ENCODE measurements at regions not wholly inside any gene's neighbourhood (a gene's known extent, or its start where the extent isn't known, plus 50 kb on each side); places are given as distances from the start of the nearest gene placed in this dataset.

GRCh38 chr2:64837925-64838641 is 151.1 kb upstream of the SLC1A4 start:
- Histone ChIP-seq H4K91ac (ENCODE audit: low read depth, low read length, poor library complexity) (no peak overlapping the region), H2BK120ac (ENCODE audit: low read depth, low read length) (no peak overlapping the region), H3K4me3 (ENCODE audit: low read length in 2 of 2) (no peak overlapping the region), H3K27ac (replicated peaks; ENCODE audit: low read length) (no peak overlapping the region), H3K4me1 (ENCODE audit: control insufficient read depth in 2 of 2, insufficient read depth in 1 of 2, low read depth in 1 of 2, low read length in 2 of 2) (peaks cover 6 to 7% of the 10 kb centered on the region in 2 donors), H3K9ac (ENCODE audit: low read depth, low read length, poor library complexity) (no peak overlapping the region), H3K14ac (ENCODE audit: low read length) (no peak overlapping the region), H3K79me1 (ENCODE audit: low read depth, low read length) (no peaks in the 10 kb centered on the region), H2BK12ac (ENCODE audit: low read length) (no peak overlapping the region), H3K23ac (ENCODE audit: low read depth, low read length, poor library complexity) (no peak overlapping the region), H3K27me3 (ENCODE audit: control insufficient read depth in 3 of 3, insufficient read depth in 3 of 3, low read depth in 1 of 3, low read length in 3 of 3) (no peaks in the 10 kb centered on the region), H3K9me3 (replicated peaks in 1 of 2; ENCODE audit: control insufficient read depth in 2 of 2, insufficient read depth in 1 of 2, low read depth in 1 of 2, low read length in 2 of 2) (no peaks in the 10 kb centered on the region), H2AFZ (ENCODE audit: low read length) (no peak overlapping the region), H3K36me3 (replicated peaks in 1 of 2; ENCODE audit: control insufficient read depth in 2 of 2, insufficient read depth in 2 of 2, low read length in 2 of 2) (no peaks in the 10 kb centered on the region), H2BK15ac (ENCODE audit: low read length) (no peak overlapping the region), H2AK5ac (ENCODE audit: low read depth, low read length) (peak overlapping the region; percentile 50), H2BK5ac (ENCODE audit: low read length) (no peak overlapping the region), H3K18ac (ENCODE audit: low read length) (no peak overlapping the region), H3K4me2 (ENCODE audit: insufficient read depth, low read length, poor library complexity, severe bottlenecking) (no peak overlapping the region), H4K8ac (ENCODE audit: low read depth, low read length) (no peak overlapping the region), H3K4ac (ENCODE audit: low read length) (no peak overlapping the region)
- no peak for DNase-seq (ENCODE audit: low spot score)
- 100% methylated on average over 2 of the region's 8 CpGs; no CpG with 5 or more reads in 1 of the 2 donors for WGBS, 2 donors (ENCODE audit: extremely low coverage in 2 of 2, insufficient read length in 2 of 2, insufficient replicate concordance in 1 of 2)

- DNase-seq (ENCODE audit: low spot score): no peak
- no peak overlapping the region for H2BK120ac ChIP-seq (ENCODE audit: low read depth, low read length)
- H2BK12ac ChIP-seq (ENCODE audit: low read length): no peak overlapping the region
- WGBS, 2 donors (ENCODE audit: extremely low coverage in 2 of 2, insufficient read length in 2 of 2, insufficient replicate concordance in 1 of 2): no CpG with 5 or more reads among the region's 8 CpGs
- no peak overlapping the region for H3K9ac ChIP-seq (ENCODE audit: low read depth, low read length, poor library complexity)
- H3K18ac ChIP-seq (ENCODE audit: low read length): no peak overlapping the region
- no peaks in the 10 kb centered on the region for H3K27me3 ChIP-seq (ENCODE audit: control insufficient read depth in 3 of 3, insufficient read depth in 3 of 3, low read depth in 1 of 3, low read length in 3 of 3)
- H2BK15ac ChIP-seq (ENCODE audit: low read length): no peak overlapping the region
- no peak overlapping the region for H2AFZ ChIP-seq (ENCODE audit: low read length)
- H3K4me3 ChIP-seq (ENCODE audit: low read length in 2 of 2): no peak overlapping the region
- H4K8ac ChIP-seq (ENCODE audit: low read depth, low read length): no peak overlapping the region
- no peak overlapping the region for H3K4me2 ChIP-seq (ENCODE audit: insufficient read depth, low read length, poor library complexity, severe bottlenecking)
- no peak overlapping the region for H3K23ac ChIP-seq (ENCODE audit: low read depth, low read length, poor library complexity)
- H3K14ac ChIP-seq (ENCODE audit: low read length): no peak overlapping the region
- H3K4me1 ChIP-seq (ENCODE audit: control insufficient read depth in 2 of 2, insufficient read depth in 1 of 2, low read depth in 1 of 2, low read length in 2 of 2): peaks cover 6 to 7% of the 10 kb centered on the region in 2 donors
- no peak overlapping the region for H3K4ac ChIP-seq (ENCODE audit: low read length)
- no peak overlapping the region for H3K27ac ChIP-seq (replicated peaks; ENCODE audit: low read length)
- peak overlapping the region; percentile 50 for H2AK5ac ChIP-seq (ENCODE audit: low read depth, low read length)
- H4K91ac ChIP-seq (ENCODE audit: low read depth, low read length, poor library complexity): no peak overlapping the region
- H3K9me3 ChIP-seq (replicated peaks in 1 of 2; ENCODE audit: control insufficient read depth in 2 of 2, insufficient read depth in 1 of 2, low read depth in 1 of 2, low read length in 2 of 2): no peaks in the 10 kb centered on the region
- no peaks in the 10 kb centered on the region for H3K36me3 ChIP-seq (replicated peaks in 1 of 2; ENCODE audit: control insufficient read depth in 2 of 2, insufficient read depth in 2 of 2, low read length in 2 of 2)
- no peaks in the 10 kb centered on the region for H3K79me1 ChIP-seq (ENCODE audit: low read depth, low read length)
- no peak overlapping the region for H2BK5ac ChIP-seq (ENCODE audit: low read length)
Observed at GRCh38 chr2:64838817-64839216, 150.4 kb upstream of the SLC1A4 start.

GRCh38 chr2:64839844-64840243 is 149.4 kb upstream of the SLC1A4 start:
- H3K9ac ChIP-seq (ENCODE audit: low read depth, low read length, poor library complexity): no peak overlapping the region
- H3K36me3 ChIP-seq (replicated peaks in 1 of 2; ENCODE audit: control insufficient read depth in 2 of 2, insufficient read depth in 2 of 2, low read length in 2 of 2): no peaks in the 10 kb centered on the region
- no peak overlapping the region for H3K27ac ChIP-seq (replicated peaks; ENCODE audit: low read length)
- no peak overlapping the region for H2BK15ac ChIP-seq (ENCODE audit: low read length)
- no peaks in the 10 kb centered on the region for H3K9me3 ChIP-seq (replicated peaks in 1 of 2; ENCODE audit: control insufficient read depth in 2 of 2, insufficient read depth in 1 of 2, low read depth in 1 of 2, low read length in 2 of 2)
- no peak overlapping the region for H4K91ac ChIP-seq (ENCODE audit: low read depth, low read length, poor library complexity)
- peak overlapping the region; percentile 77 for H2AFZ ChIP-seq (ENCODE audit: low read length)
- no peak for DNase-seq (ENCODE audit: low spot score)
- H2BK5ac ChIP-seq (ENCODE audit: low read length): no peak overlapping the region
- no peak overlapping the region for H2AK5ac ChIP-seq (ENCODE audit: low read depth, low read length)
- no peak overlapping the region for H3K4me3 ChIP-seq (ENCODE audit: low read length in 2 of 2)
- no peak overlapping the region for H4K8ac ChIP-seq (ENCODE audit: low read depth, low read length)
- no peak overlapping the region for H3K14ac ChIP-seq (ENCODE audit: low read length)
- H3K23ac ChIP-seq (ENCODE audit: low read depth, low read length, poor library complexity): no peak overlapping the region
- H3K79me1 ChIP-seq (ENCODE audit: low read depth, low read length): no peaks in the 10 kb centered on the region
- H3K18ac ChIP-seq (ENCODE audit: low read length): no peak overlapping the region
- H3K4me1 ChIP-seq (ENCODE audit: control insufficient read depth in 2 of 2, insufficient read depth in 1 of 2, low read depth in 1 of 2, low read length in 2 of 2): peaks cover 2 to 7% of the 10 kb centered on the region in 2 donors
- WGBS, 2 donors (ENCODE audit: extremely low coverage in 2 of 2, insufficient read length in 2 of 2, insufficient replicate concordance in 1 of 2): no CpG with 5 or more reads among the region's 6 CpGs
- no peak overlapping the region for H2BK12ac ChIP-seq (ENCODE audit: low read length)
- no peak overlapping the region for H2BK120ac ChIP-seq (ENCODE audit: low read depth, low read length)
- no peaks in the 10 kb centered on the region for H3K27me3 ChIP-seq (ENCODE audit: control insufficient read depth in 3 of 3, insufficient read depth in 3 of 3, low read depth in 1 of 3, low read length in 3 of 3)
- H3K4ac ChIP-seq (ENCODE audit: low read length): no peak overlapping the region
- no peak overlapping the region for H3K4me2 ChIP-seq (ENCODE audit: insufficient read depth, low read length, poor library complexity, severe bottlenecking)

GRCh38 chr2:64840426-64840881 is 148.7 kb upstream of the SLC1A4 start:
- no CpG with 5 or more reads among the region's 4 CpGs for WGBS, 2 donors (ENCODE audit: extremely low coverage in 2 of 2, insufficient read length in 2 of 2, insufficient replicate concordance in 1 of 2)

More at GRCh38 chr2:64840426-64840881, 148.7 kb upstream of the SLC1A4 start:
- Histone ChIP-seq H2BK15ac (ENCODE audit: low read length) (no peak overlapping the region), H2BK5ac (ENCODE audit: low read length) (no peak overlapping the region), H3K4ac (ENCODE audit: low read length) (no peak overlapping the region), H2BK12ac (ENCODE audit: low read length) (no peak overlapping the region), H3K18ac (ENCODE audit: low read length) (no peak overlapping the region), H3K79me1 (ENCODE audit: low read depth, low read length) (no peaks in the 10 kb centered on the region), H3K36me3 (replicated peaks in 1 of 2; ENCODE audit: control insufficient read depth in 2 of 2, insufficient read depth in 2 of 2, low read length in 2 of 2) (no peaks in the 10 kb centered on the region), H4K8ac (ENCODE audit: low read depth, low read length) (no peak overlapping the region), H3K4me3 (ENCODE audit: low read length in 2 of 2) (no peak overlapping the region), H3K27me3 (ENCODE audit: control insufficient read depth in 3 of 3, insufficient read depth in 3 of 3, low read depth in 1 of 3, low read length in 3 of 3) (no peaks in the 10 kb centered on the region), H3K4me2 (ENCODE audit: insufficient read depth, low read length, poor library complexity, severe bottlenecking) (no peak overlapping the region), H2AK5ac (ENCODE audit: low read depth, low read length) (no peak overlapping the region), H2BK120ac (ENCODE audit: low read depth, low read length) (no peak overlapping the region), H3K9me3 (replicated peaks in 1 of 2; ENCODE audit: control insufficient read depth in 2 of 2, insufficient read depth in 1 of 2, low read depth in 1 of 2, low read length in 2 of 2) (no peaks in the 10 kb centered on the region), H3K4me1 (ENCODE audit: control insufficient read depth in 2 of 2, insufficient read depth in 1 of 2, low read depth in 1 of 2, low read length in 2 of 2) (peaks cover 5 to 7% of the 10 kb centered on the region in 2 donors), H4K91ac (ENCODE audit: low read depth, low read length, poor library complexity) (no peak overlapping the region), H3K23ac (ENCODE audit: low read depth, low read length, poor library complexity) (no peak overlapping the region), H3K27ac (replicated peaks; ENCODE audit: low read length) (no peak overlapping the region), H2AFZ (ENCODE audit: low read length) (peak overlapping the region; percentile 77), H3K14ac (ENCODE audit: low read length) (no peak overlapping the region), H3K9ac (ENCODE audit: low read depth, low read length, poor library complexity) (no peak overlapping the region)
- no peak for DNase-seq (ENCODE audit: low spot score)
